ENCODE measurements at regions not wholly inside any gene's neighbourhood (a gene's known extent, or its start where the extent isn't known, plus 50 kb on each side); places are given as distances from the start of the nearest gene placed in this dataset.

GRCh38 chr16:49051576-49051975, 230.1 kb downstream of the CBLN1 start:
- Histone ChIP-seq H3K9ac (ENCODE audit: low read length in 3 of 3) (no peak overlapping the region), H3K27me3 (ENCODE audit: control insufficient read depth, insufficient read depth, low read length) (no peaks in the 10 kb centered on the region), H3K36me3 (ENCODE audit: control insufficient read depth in 2 of 3, insufficient read depth in 3 of 3, low read length in 3 of 3) (no peaks in the 10 kb centered on the region), H3K4me3 (ENCODE audit: low read length in 3 of 3) (no peak overlapping the region), H3K4me1 (ENCODE audit: control insufficient read depth in 2 of 3, insufficient read depth in 2 of 3, low read depth in 1 of 3, low read length in 3 of 3) (no peaks in the 10 kb centered on the region), H3K9me3 (ENCODE audit: control insufficient read depth in 2 of 3, insufficient read depth in 1 of 3, low read length in 3 of 3) (no peaks in the 10 kb centered on the region), H3K27ac (ENCODE audit: low read depth in 2 of 2, low read length in 2 of 2) (no peak overlapping the region)
- TF ChIP-seq CTCF (IDR thresholded peaks at IDR 0.05; ENCODE audit: borderline replicate concordance, extremely low read depth, insufficient read depth), result no peak
- no peak for FAIRE-seq
- intact Hi-C loops (cut with DNase I), result no loop called here
- peak in 3 of 5 donors; percentile 6 to 19 (median 14) for DNase-seq

- Histone ChIP-seq H3K27me3 (ENCODE audit: control insufficient read depth, insufficient read depth, low read length) (no peaks in the 10 kb centered on the region), H3K4me3 (ENCODE audit: low read length in 3 of 3) (no peak overlapping the region), H3K9ac (ENCODE audit: low read length in 3 of 3) (no peak overlapping the region), H3K27ac (ENCODE audit: low read depth in 2 of 2, low read length in 2 of 2) (no peak overlapping the region), H3K9me3 (ENCODE audit: control insufficient read depth in 2 of 3, insufficient read depth in 1 of 3, low read length in 3 of 3) (no peaks in the 10 kb centered on the region), H3K4me1 (ENCODE audit: control insufficient read depth in 2 of 3, insufficient read depth in 2 of 3, low read depth in 1 of 3, low read length in 3 of 3) (no peaks in the 10 kb centered on the region), H3K36me3 (ENCODE audit: control insufficient read depth in 2 of 3, insufficient read depth in 3 of 3, low read length in 3 of 3) (no peaks in the 10 kb centered on the region)
- DNase-seq (no peak), FAIRE-seq (no peak)
- no peak for TF ChIP-seq CTCF (IDR thresholded peaks at IDR 0.05; ENCODE audit: borderline replicate concordance, extremely low read depth, insufficient read depth)
- intact Hi-C loops (cut with DNase I), result no loop called here
Observed at GRCh38 chr16:49050607-49051006, 231.0 kb downstream of the CBLN1 start.

DNA sequence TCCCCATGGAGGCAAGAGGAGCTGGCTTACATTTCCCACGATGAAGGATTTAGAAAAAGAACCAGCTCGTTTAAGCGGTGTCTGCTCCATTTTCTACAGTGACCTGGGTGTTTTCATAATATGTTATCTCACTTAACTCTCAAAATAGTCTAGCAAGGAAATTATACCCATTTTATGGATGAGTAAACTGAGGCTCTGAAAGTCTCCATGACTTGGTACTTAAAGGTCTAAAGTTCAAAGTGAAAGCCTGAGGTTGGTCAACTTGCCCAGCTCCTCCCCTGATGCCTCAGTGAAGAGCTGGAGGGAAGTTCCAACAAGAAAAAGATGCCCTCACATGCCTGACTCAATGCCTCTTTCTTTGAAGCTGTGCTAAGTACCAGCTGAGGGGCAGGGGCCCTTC, 232.0 kb downstream of the CBLN1 start:
- intact Hi-C loops (cut with DNase I), result no loop called here

More for the DNA sequence above, 232.0 kb downstream of the CBLN1 start:
- H3K9ac ChIP-seq (ENCODE audit: low read length in 3 of 3), result no peak overlapping the region
- no peaks in the 10 kb centered on the region for H3K9me3 ChIP-seq (ENCODE audit: control insufficient read depth in 2 of 3, insufficient read depth in 1 of 3, low read length in 3 of 3)
- no peaks in the 10 kb centered on the region for H3K4me1 ChIP-seq (ENCODE audit: control insufficient read depth in 2 of 3, insufficient read depth in 2 of 3, low read depth in 1 of 3, low read length in 3 of 3)
- FAIRE-seq (no peak), DNase-seq (no peak)
- no peaks in the 10 kb centered on the region for H3K27me3 ChIP-seq (ENCODE audit: control insufficient read depth, insufficient read depth, low read length)
- H3K4me3 ChIP-seq (ENCODE audit: low read length in 3 of 3), result no peak overlapping the region
- no peak for TF ChIP-seq CTCF (IDR thresholded peaks at IDR 0.05; ENCODE audit: borderline replicate concordance, extremely low read depth, insufficient read depth)
- H3K27ac ChIP-seq (ENCODE audit: low read depth in 2 of 2, low read length in 2 of 2), result no peak overlapping the region
- H3K36me3 ChIP-seq (ENCODE audit: control insufficient read depth in 2 of 3, insufficient read depth in 3 of 3, low read length in 3 of 3), result no peaks in the 10 kb centered on the region
